ENCODE measurements at regions not wholly inside any gene's neighbourhood (a gene's known extent, or its start where the extent isn't known, plus 50 kb on each side); places are given as distances from the start of the nearest gene placed in this dataset.

DNA sequence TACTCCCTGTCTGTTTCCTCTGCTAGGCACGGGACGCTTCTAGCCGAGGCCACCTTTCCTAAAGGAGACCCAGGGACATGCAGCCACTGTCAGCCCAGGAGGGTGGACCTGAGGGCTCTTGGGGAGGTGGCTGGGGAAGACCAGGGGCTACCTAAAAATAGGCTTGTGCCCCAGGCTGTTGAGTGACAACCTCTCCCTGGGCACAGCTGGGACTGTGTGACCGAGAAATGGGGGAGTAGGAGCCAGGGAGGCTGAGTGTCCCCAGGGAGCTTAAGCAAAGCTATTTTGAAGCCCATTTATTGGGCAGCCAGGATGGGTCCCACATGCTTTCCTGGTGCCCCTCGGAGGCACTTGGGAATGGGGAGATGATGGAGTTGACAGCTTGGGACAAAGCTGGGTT lies 63.8 kb downstream of the CALML3 start:
- Mint-ChIP-seq H3K4me1 (peaks cover 15% of the 10 kb centered on the region), H3K9me3 (no peaks in the 10 kb centered on the region), H3K4me3 (no peak overlapping the region), H3K27ac (no peak overlapping the region), H3K27me3 (peaks cover 30% of the 10 kb centered on the region), H3K36me3 (ENCODE audit: low read depth) (no peaks in the 10 kb centered on the region)
- ChIA-PET CTCF (no interaction called here), POLR2A (no interaction called here)
- intact Hi-C loops (cut with micrococcal nuclease), result no loop called here
- TF ChIP-seq, protein P1, sequence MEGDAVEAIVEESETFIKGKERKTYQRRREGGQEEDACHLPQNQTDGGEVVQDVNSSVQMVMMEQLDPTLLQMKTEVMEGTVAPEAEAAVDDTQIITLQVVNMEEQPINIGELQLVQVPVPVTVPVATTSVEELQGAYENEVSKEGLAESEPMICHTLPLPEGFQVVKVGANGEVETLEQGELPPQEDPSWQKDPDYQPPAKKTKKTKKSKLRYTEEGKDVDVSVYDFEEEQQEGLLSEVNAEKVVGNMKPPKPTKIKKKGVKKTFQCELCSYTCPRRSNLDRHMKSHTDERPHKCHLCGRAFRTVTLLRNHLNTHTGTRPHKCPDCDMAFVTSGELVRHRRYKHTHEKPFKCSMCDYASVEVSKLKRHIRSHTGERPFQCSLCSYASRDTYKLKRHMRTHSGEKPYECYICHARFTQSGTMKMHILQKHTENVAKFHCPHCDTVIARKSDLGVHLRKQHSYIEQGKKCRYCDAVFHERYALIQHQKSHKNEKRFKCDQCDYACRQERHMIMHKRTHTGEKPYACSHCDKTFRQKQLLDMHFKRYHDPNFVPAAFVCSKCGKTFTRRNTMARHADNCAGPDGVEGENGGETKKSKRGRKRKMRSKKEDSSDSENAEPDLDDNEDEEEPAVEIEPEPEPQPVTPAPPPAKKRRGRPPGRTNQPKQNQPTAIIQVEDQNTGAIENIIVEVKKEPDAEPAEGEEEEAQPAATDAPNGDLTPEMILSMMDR (IDR thresholded peaks at IDR 0.05), result no peak
- ATAC-seq (ENCODE audit: low read depth) (no peak), DNase-seq (no peak)

Measured in activated B cell treated with CpG ODN at 0.5 μM for 24 hours (primary cell).